ENCODE measurements at regions not wholly inside any gene's neighbourhood (a gene's known extent, or its start where the extent isn't known, plus 50 kb on each side); places are given as distances from the start of the nearest gene placed in this dataset.
"Not testable (repeated sequence)": the region's sequence is repeated elsewhere in the genome, so short reads cannot be mapped to it uniquely, and the experiment has no call there.

DNA sequence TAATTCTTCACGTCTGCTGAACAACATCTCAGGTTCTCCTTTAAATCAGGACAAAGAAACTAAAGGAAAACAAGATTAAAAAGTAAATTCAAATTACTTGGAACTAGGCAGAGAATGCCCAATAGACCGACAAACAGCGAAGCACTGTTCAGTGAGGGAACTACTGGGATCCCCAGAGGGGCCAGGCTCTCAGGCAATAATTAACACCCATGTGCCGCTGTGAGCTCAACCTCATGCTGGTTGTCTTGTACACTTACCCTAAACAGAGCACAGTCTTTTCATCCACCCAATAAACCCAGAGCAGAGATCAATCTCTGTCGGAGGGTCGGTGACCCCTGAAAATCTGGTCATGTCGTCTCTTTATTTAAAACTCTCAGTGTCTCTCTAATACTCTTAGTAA is 229.9 kb upstream of the CRIM1 start:
- ChIA-PET POLR2A (interaction anchor here (0.9 kb wide), 1 partner anchor 14 kb away, joined by 4 read pairs; no protein-coding TSS in a partner anchor), CTCF (ENCODE audit: unreplicated experiment) (no interaction called here)
- no peak overlapping the region for H3K27ac ChIP-seq (ENCODE audit: low read depth, low read length, poor library complexity, severe bottlenecking)
- H3K79me2 ChIP-seq (ENCODE audit: insufficient read depth, low read depth, low read length) = no peaks in the 10 kb centered on the region
- H3K4me3 ChIP-seq (ENCODE audit: low read depth, low read length, poor library complexity, severe bottlenecking) = no peak overlapping the region
- no peaks in the 10 kb centered on the region for H3K4me1 ChIP-seq (ENCODE audit: insufficient read depth, low read length, poor library complexity, severe bottlenecking)
- H3K36me3 ChIP-seq (ENCODE audit: insufficient read depth, low read length) = no peaks in the 10 kb centered on the region
- BruUV-seq (replicated peaks) = no TSS peak
- TF ChIP-seq EZH2phosphoT487 (IDR thresholded peaks at IDR 0.05; ENCODE audit: borderline replicate concordance, low read depth, low read length) = no peak
- TF ChIP-seq, protein P1, sequence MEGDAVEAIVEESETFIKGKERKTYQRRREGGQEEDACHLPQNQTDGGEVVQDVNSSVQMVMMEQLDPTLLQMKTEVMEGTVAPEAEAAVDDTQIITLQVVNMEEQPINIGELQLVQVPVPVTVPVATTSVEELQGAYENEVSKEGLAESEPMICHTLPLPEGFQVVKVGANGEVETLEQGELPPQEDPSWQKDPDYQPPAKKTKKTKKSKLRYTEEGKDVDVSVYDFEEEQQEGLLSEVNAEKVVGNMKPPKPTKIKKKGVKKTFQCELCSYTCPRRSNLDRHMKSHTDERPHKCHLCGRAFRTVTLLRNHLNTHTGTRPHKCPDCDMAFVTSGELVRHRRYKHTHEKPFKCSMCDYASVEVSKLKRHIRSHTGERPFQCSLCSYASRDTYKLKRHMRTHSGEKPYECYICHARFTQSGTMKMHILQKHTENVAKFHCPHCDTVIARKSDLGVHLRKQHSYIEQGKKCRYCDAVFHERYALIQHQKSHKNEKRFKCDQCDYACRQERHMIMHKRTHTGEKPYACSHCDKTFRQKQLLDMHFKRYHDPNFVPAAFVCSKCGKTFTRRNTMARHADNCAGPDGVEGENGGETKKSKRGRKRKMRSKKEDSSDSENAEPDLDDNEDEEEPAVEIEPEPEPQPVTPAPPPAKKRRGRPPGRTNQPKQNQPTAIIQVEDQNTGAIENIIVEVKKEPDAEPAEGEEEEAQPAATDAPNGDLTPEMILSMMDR (conservative IDR thresholded peaks at IDR 0.05; ENCODE audit: low read length) = no peak
- DNase-seq (ENCODE audit: low spot score) = no peak
- no peaks in the 10 kb centered on the region for H3K9me3 ChIP-seq (ENCODE audit: low read length)
- H4K20me1 ChIP-seq (ENCODE audit: insufficient read depth, low read length) = no peaks in the 10 kb centered on the region
- H3K9me2 ChIP-seq (ENCODE audit: insufficient read depth, low read length) = no peaks in the 10 kb centered on the region
- intact Hi-C loops (cut with micrococcal nuclease; ENCODE audit: unreplicated experiment) = no loop called here
- H3K4me2 ChIP-seq (ENCODE audit: low read length) = no peak overlapping the region
- H2AFZ ChIP-seq (ENCODE audit: low read length) = no peak overlapping the region

GRCh38 chr2:36123995-36124394 is 231.6 kb upstream of the CRIM1 start:
- no peaks in the 10 kb centered on the region for H3K36me3 ChIP-seq (ENCODE audit: insufficient read depth, low read length)
- ChIA-PET CTCF (ENCODE audit: unreplicated experiment) (interaction anchor here (0.6 kb wide), 1 partner anchor 383 kb away, joined by 3 read pairs; no protein-coding TSS in a partner anchor), POLR2A (no interaction called here)
- BruUV-seq (replicated peaks) = no TSS peak
- no peaks in the 10 kb centered on the region for H4K20me1 ChIP-seq (ENCODE audit: insufficient read depth, low read length)
- H3K4me3 ChIP-seq (ENCODE audit: low read depth, low read length, poor library complexity, severe bottlenecking) = no peak overlapping the region
- no peak for DNase-seq (ENCODE audit: low spot score)
- H3K4me1 ChIP-seq (ENCODE audit: insufficient read depth, low read length, poor library complexity, severe bottlenecking) = no peaks in the 10 kb centered on the region
- H3K9me2 ChIP-seq (ENCODE audit: insufficient read depth, low read length) = no peaks in the 10 kb centered on the region
- intact Hi-C loops (cut with micrococcal nuclease; ENCODE audit: unreplicated experiment) = no loop called here
- H3K4me2 ChIP-seq (ENCODE audit: low read length) = no peak overlapping the region
- TF ChIP-seq, protein P1 (conservative IDR thresholded peaks at IDR 0.05; ENCODE audit: low read length) = no peak
- TF ChIP-seq EZH2phosphoT487 (IDR thresholded peaks at IDR 0.05; ENCODE audit: borderline replicate concordance, low read depth, low read length) = no peak
- H3K27ac ChIP-seq (ENCODE audit: low read depth, low read length, poor library complexity, severe bottlenecking) = no peak overlapping the region
- H3K79me2 ChIP-seq (ENCODE audit: insufficient read depth, low read depth, low read length) = no peaks in the 10 kb centered on the region
- no peaks in the 10 kb centered on the region for H3K9me3 ChIP-seq (ENCODE audit: low read length)
- H2AFZ ChIP-seq (ENCODE audit: low read length) = no peak overlapping the region

DNA sequence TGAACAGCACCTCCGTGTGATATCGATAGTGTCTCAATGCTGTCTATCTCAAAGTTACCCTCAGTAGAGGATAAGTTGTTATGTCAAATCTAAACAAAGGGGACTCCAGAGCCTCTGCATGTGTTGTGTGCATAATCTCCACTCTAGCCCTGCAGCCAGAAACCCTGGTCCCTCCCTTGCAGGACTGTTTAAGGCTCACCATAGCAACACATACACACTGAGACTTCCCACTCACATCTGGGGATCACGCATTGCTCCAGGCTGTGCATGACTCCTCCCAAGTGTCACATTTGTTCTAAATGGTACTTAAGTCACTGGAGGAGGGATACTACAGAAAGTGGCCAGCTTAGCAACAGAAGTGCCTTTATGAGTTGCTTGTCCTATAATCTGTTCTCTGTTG is 258.6 kb upstream of the CRIM1 start:
- TF ChIP-seq, protein P1 (conservative IDR thresholded peaks at IDR 0.05; ENCODE audit: low read length) = no peak
- no peak for TF ChIP-seq EZH2phosphoT487 (IDR thresholded peaks at IDR 0.05; ENCODE audit: borderline replicate concordance, low read depth, low read length)
- Histone ChIP-seq H3K4me2 (ENCODE audit: low read length) (no peak overlapping the region), H3K9me3 (ENCODE audit: low read length) (no peaks in the 10 kb centered on the region), H3K27ac (ENCODE audit: low read depth, low read length, poor library complexity, severe bottlenecking) (no peak overlapping the region), H3K36me3 (ENCODE audit: insufficient read depth, low read length) (no peaks in the 10 kb centered on the region), H3K9me2 (ENCODE audit: insufficient read depth, low read length) (no peaks in the 10 kb centered on the region), H3K79me2 (ENCODE audit: insufficient read depth, low read depth, low read length) (no peaks in the 10 kb centered on the region), H3K4me3 (ENCODE audit: low read depth, low read length, poor library complexity, severe bottlenecking) (no peak overlapping the region), H4K20me1 (ENCODE audit: insufficient read depth, low read length) (no peaks in the 10 kb centered on the region), H2AFZ (ENCODE audit: low read length) (no peak overlapping the region), H3K4me1 (ENCODE audit: insufficient read depth, low read length, poor library complexity, severe bottlenecking) (no peaks in the 10 kb centered on the region)
- no peak for DNase-seq (ENCODE audit: low spot score)
- POLR2A ChIA-PET = no interaction called here
- BruUV-seq (replicated peaks) = no TSS peak
- CTCF ChIA-PET (ENCODE audit: unreplicated experiment) = no interaction called here
- intact Hi-C loops (cut with micrococcal nuclease; ENCODE audit: unreplicated experiment) = no loop called here

GRCh38 chr2:36091844-36092741 is 263.5 kb upstream of the CRIM1 start:
- intact Hi-C loops (cut with micrococcal nuclease; ENCODE audit: unreplicated experiment); H3K4me3 ChIP-seq (ENCODE audit: low read depth, low read length, poor library complexity, severe bottlenecking); H2AFZ ChIP-seq (ENCODE audit: low read length); H3K4me2 ChIP-seq (ENCODE audit: low read length); BruUV-seq (replicated peaks); H3K27ac ChIP-seq (ENCODE audit: low read depth, low read length, poor library complexity, severe bottlenecking); H3K36me3 ChIP-seq (ENCODE audit: insufficient read depth, low read length); H3K4me1 ChIP-seq (ENCODE audit: insufficient read depth, low read length, poor library complexity, severe bottlenecking); CTCF ChIA-PET (ENCODE audit: unreplicated experiment); POLR2A ChIA-PET; DNase-seq (ENCODE audit: low spot score); H4K20me1 ChIP-seq (ENCODE audit: insufficient read depth, low read length); H3K79me2 ChIP-seq (ENCODE audit: insufficient read depth, low read depth, low read length); H3K9me3 ChIP-seq (ENCODE audit: low read length); H3K9me2 ChIP-seq (ENCODE audit: insufficient read depth, low read length): not testable (repeated sequence)

All from OCI-LY7 (cell line).